ENCODE measurements at regions not wholly inside any gene's neighbourhood (a gene's known extent, or its start where the extent isn't known, plus 50 kb on each side); places are given as distances from the start of the nearest gene placed in this dataset.
"Not testable (repeated sequence)": the region's sequence is repeated elsewhere in the genome, so short reads cannot be mapped to it uniquely, and the experiment has no call there.

DNA sequence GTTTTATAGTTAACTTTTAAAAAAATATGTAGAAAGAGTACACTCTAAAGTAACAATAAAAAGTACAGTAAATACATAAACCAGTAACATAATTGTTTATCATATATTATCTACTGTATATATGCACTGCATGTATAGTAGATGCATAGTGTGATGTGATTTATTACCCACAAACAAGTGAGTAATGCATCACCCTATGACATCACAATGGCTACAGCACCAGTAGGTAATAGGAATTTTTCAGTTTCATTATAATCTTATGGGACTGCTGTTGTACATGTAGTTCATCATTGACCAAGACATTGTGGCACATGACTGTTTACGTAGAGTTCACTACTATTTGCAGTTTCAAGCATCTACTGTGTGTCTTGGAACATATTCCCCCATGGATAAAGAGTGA is 1047.2 kb downstream of the ROBO2 start:
- TF ChIP-seq, protein P1, sequence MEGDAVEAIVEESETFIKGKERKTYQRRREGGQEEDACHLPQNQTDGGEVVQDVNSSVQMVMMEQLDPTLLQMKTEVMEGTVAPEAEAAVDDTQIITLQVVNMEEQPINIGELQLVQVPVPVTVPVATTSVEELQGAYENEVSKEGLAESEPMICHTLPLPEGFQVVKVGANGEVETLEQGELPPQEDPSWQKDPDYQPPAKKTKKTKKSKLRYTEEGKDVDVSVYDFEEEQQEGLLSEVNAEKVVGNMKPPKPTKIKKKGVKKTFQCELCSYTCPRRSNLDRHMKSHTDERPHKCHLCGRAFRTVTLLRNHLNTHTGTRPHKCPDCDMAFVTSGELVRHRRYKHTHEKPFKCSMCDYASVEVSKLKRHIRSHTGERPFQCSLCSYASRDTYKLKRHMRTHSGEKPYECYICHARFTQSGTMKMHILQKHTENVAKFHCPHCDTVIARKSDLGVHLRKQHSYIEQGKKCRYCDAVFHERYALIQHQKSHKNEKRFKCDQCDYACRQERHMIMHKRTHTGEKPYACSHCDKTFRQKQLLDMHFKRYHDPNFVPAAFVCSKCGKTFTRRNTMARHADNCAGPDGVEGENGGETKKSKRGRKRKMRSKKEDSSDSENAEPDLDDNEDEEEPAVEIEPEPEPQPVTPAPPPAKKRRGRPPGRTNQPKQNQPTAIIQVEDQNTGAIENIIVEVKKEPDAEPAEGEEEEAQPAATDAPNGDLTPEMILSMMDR (IDR thresholded peaks at IDR 0.05; ENCODE audit: insufficient read depth, low read depth, low read length) = no peak
- CTCF ChIA-PET = no interaction called here

DNA sequence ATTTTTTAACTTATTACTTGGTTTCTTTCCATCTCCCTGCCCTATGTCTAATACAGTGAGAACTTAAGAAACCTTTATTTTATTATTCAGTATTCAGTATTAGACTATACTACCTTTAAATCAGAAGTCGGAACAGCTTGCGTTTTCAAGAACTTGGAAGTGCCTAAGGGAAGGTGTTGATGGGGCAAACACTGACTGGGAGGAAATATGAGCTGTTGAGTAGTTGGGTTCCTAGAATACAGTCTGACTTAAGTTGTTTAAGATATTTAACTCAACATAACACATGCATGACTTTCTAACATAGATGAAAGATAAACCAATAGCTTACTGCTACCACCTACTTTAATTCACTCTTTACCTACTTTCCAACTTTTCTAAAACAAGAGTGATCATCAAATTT is 1048.1 kb downstream of the ROBO2 start:
- Histone ChIP-seq H3K27me3 (ENCODE audit: control insufficient read depth, insufficient read depth, low read length) (no peaks in the 10 kb centered on the region), H3K36me3 (ENCODE audit: control insufficient read depth, insufficient read depth, low read length) (no peaks in the 10 kb centered on the region), H3K4me3 (ENCODE audit: low read depth, low read length) (no peak overlapping the region)
- DNase-seq (ENCODE audit: low read depth) = no peak
- CTCF ChIA-PET = no interaction called here
- TF ChIP-seq, protein P1 (IDR thresholded peaks at IDR 0.05; ENCODE audit: insufficient read depth, low read depth, low read length) = no peak
- POLR2A ChIA-PET = no interaction called here

More for the DNA sequence above, 1047.2 kb downstream of the ROBO2 start:
- Histone ChIP-seq H3K36me3 (ENCODE audit: control insufficient read depth, insufficient read depth, low read length) (no peaks in the 10 kb centered on the region), H3K4me3 (ENCODE audit: low read depth, low read length) (no peak overlapping the region), H3K27me3 (ENCODE audit: control insufficient read depth, insufficient read depth, low read length) (no peaks in the 10 kb centered on the region)
- POLR2A ChIA-PET = no interaction called here
- no peak for DNase-seq (ENCODE audit: low read depth)

DNA sequence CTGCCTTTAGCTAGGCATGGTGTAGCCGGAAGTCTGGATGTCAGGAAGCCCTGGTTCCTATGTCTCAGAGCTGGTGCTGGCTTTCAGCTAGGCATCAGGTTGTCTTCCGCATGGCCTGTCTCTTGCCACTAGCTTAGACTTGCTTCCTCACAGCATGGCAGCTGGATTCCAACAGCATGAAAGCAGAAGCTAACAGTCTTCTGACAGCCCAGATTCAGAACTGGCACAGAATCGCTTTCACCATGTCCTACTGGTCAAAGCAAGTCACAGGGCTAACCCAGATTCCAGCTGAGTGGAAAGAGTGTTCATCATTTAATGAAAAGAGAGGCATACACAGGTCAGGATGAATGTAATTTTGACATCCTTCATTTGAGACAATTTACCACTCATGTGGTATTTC is 1050.5 kb downstream of the ROBO2 start:
- no peak overlapping the region for H3K4me3 ChIP-seq (ENCODE audit: low read depth, low read length)
- H3K36me3 ChIP-seq (ENCODE audit: control insufficient read depth, insufficient read depth, low read length) = no peaks in the 10 kb centered on the region
- CTCF ChIA-PET = no interaction called here
- H3K27me3 ChIP-seq (ENCODE audit: control insufficient read depth, insufficient read depth, low read length) = no peaks in the 10 kb centered on the region
- POLR2A ChIA-PET = no interaction called here
- no peak for DNase-seq (ENCODE audit: low read depth)
- TF ChIP-seq, protein P1 (IDR thresholded peaks at IDR 0.05; ENCODE audit: insufficient read depth, low read depth, low read length) = no peak

DNA sequence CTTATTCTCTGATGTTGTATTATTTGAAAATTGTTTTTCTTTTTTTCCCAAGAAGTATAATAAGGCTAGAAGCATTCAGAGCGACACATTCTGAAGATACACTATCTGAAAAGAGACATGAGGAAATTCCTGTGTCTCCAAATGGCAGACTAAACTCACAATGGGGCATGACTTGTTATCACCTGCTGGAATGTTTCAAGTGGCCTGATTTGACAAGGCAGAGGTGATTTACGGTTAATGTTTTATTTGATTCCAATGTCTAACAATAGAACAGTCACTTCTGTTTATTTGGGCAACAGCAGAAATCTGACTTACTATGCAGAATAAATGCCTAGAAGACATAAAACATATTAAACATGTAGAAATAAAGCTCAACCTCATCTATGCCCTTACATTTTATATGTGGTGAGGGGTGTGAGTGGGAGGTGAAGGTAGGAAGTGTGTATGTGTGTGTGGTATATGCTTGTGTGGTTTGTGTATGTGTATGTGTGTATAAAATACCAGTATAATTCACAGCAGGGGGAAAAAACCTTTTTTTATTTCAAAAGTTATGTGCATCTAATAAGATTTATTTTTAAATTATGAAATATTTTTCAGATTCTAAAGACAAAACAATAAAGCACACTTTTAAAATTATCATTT is 1051.7 kb downstream of the ROBO2 start:
- ChIA-PET CTCF (no interaction called here), POLR2A (no interaction called here)
- DNase-seq (ENCODE audit: low read depth) = no peak
- Histone ChIP-seq H3K36me3 (ENCODE audit: control insufficient read depth, insufficient read depth, low read length) (no peaks in the 10 kb centered on the region), H3K4me3 (ENCODE audit: low read depth, low read length) (no peak overlapping the region), H3K27me3 (ENCODE audit: control insufficient read depth, insufficient read depth, low read length) (no peaks in the 10 kb centered on the region)
- TF ChIP-seq, protein P1 (IDR thresholded peaks at IDR 0.05; ENCODE audit: insufficient read depth, low read depth, low read length) = no peak

DNA sequence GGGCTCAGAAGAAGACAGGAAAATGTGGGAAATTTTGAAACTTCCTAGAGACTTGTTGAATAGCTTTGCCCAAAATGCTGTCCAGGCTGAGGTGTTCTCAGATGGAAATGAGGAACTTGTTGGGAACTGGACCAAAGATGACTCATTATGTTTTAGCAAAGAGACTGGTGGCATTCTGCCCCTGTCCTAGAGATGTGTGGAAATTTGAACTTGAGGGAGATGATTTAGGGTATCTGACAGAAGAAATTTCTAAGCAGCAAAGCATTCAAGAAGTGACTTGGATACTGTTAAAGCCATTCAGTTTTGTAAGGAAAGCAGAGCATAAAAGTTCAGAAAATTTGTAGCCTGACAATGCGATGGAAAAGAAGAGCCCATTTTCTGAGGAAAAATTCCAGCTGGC is 1052.7 kb downstream of the ROBO2 start:
- CTCF ChIA-PET; POLR2A ChIA-PET; H3K27me3 ChIP-seq (ENCODE audit: control insufficient read depth, insufficient read depth, low read length); H3K36me3 ChIP-seq (ENCODE audit: control insufficient read depth, insufficient read depth, low read length); DNase-seq (ENCODE audit: low read depth); H3K4me3 ChIP-seq (ENCODE audit: low read depth, low read length): not testable (repeated sequence)
